PFSK-1 (cell line): ENCODE measurements at regions not wholly inside any gene's neighbourhood (a gene's known extent, or its start where the extent isn't known, plus 50 kb on each side); places are given as distances from the start of the nearest gene placed in this dataset.

Experiments used
- FOXP2 ChIP-seq: optimal IDR thresholded peaks from 2 replicates; pipeline ENCODE3; 2011; ENCODE audit warnings: borderline replicate concordance, control low read depth, inconsistent platforms; ENCODE audit not compliant: insufficient read depth; ENCODE audit errors: extremely low read length, extremely low read depth
- POLR2AphosphoS5 ChIP-seq: IDR thresholded peaks from 2 replicates; pipeline ENCODE4 v1.6.1; 2012; ENCODE audit warnings: low read depth, mild to moderate bottlenecking, control low read depth, low read length, moderate library complexity
- SIN3A ChIP-seq: IDR thresholded peaks from 2 replicates; pipeline ENCODE4 v1.6.1; 2012; ENCODE audit warnings: mild to moderate bottlenecking, low read length, moderate library complexity, borderline replicate concordance; ENCODE audit not compliant: insufficient read depth
- TAF1 ChIP-seq: IDR thresholded peaks from 2 replicates; pipeline ENCODE4 v1.6.1; 2012; ENCODE audit warnings: low read length, control low read depth, borderline replicate concordance; ENCODE audit not compliant: insufficient read depth
- TF ChIP-seq, protein P1 (sequence below), 2 experiments: IDR thresholded peaks; 2 replicates each; pipeline versions ENCODE4 v1.6.1 to v1.8.0; 2011 to 2012; ENCODE audit warnings: low read depth in 2 of 2, low read length in 2 of 2, control low read depth in 1 of 2, inconsistent platforms in 1 of 2, mild to moderate bottlenecking in 1 of 2, moderate library complexity in 1 of 2; ENCODE audit not compliant: insufficient read depth in 1 of 2

DNA sequence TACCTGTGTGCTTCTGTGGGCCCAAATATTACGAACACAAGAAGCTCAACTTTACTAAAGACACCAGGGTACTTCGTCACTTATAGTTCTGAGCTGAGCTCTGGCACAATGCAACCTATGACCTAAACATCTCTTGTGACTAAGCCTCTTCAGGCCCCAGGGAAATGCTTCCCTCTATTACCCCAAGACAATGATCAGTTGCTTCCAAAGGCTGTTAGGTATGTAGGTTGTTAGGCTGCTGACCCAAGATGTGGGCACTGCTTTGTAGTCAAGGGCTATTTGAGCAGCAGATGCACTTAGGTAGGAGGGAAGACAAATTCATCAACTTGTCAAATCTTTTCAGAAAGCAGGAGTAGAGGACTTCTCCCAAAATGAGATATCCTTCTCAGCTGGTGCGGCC is 640.1 kb downstream of the EPHA4 start:
- TF ChIP-seq, protein P1, sequence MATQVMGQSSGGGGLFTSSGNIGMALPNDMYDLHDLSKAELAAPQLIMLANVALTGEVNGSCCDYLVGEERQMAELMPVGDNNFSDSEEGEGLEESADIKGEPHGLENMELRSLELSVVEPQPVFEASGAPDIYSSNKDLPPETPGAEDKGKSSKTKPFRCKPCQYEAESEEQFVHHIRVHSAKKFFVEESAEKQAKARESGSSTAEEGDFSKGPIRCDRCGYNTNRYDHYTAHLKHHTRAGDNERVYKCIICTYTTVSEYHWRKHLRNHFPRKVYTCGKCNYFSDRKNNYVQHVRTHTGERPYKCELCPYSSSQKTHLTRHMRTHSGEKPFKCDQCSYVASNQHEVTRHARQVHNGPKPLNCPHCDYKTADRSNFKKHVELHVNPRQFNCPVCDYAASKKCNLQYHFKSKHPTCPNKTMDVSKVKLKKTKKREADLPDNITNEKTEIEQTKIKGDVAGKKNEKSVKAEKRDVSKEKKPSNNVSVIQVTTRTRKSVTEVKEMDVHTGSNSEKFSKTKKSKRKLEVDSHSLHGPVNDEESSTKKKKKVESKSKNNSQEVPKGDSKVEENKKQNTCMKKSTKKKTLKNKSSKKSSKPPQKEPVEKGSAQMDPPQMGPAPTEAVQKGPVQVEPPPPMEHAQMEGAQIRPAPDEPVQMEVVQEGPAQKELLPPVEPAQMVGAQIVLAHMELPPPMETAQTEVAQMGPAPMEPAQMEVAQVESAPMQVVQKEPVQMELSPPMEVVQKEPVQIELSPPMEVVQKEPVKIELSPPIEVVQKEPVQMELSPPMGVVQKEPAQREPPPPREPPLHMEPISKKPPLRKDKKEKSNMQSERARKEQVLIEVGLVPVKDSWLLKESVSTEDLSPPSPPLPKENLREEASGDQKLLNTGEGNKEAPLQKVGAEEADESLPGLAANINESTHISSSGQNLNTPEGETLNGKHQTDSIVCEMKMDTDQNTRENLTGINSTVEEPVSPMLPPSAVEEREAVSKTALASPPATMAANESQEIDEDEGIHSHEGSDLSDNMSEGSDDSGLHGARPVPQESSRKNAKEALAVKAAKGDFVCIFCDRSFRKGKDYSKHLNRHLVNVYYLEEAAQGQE (IDR thresholded peaks at IDR 0.05; ENCODE audit: insufficient read depth in 1 of 2, low read depth in 2 of 2, low read length in 2 of 2), result no peak
- no peak for TF ChIP-seq SIN3A
- no peak for TF ChIP-seq POLR2AphosphoS5
- no peak for TF ChIP-seq TAF1
- no peak for TF ChIP-seq FOXP2

DNA sequence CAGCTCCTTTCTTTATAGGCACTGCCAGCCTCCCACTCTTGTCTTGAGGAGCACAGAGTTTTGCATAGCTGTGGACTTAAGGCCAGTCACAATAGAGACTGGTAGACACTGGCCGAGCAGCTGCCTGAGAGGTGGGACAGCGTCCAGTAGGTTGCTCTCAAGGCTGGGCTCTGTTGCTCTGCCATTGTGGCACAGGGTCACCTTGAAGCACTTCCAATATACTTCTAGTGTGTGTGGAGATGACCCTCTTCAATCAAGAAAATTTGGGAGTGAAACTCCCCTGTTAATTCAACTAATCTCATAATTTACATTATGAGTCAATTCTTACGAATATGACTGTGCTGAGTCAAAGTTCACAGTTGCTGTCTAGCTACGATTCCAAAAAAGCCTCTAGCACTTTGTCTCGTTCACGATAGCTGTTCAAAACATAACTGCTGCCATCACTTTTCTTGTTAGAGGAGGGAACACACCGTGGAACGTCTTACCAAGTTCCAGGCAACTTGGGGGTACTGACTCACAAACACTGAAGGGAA is 636.2 kb downstream of the EPHA4 start:
- TF ChIP-seq TAF1, result no peak
- TF ChIP-seq POLR2AphosphoS5, result no peak
- TF ChIP-seq FOXP2, result no peak
- TF ChIP-seq SIN3A, result no peak
- TF ChIP-seq, protein P1 (IDR thresholded peaks at IDR 0.05; ENCODE audit: insufficient read depth in 1 of 2, low read depth in 2 of 2, low read length in 2 of 2), result no peak

GRCh38 chr2:220936641-220937197 is 635.4 kb downstream of the EPHA4 start:
- TF ChIP-seq POLR2AphosphoS5 (no peak), SIN3A (no peak), TAF1 (no peak), FOXP2 (no peak)
- TF ChIP-seq, protein P1 (IDR thresholded peaks at IDR 0.05; ENCODE audit: insufficient read depth in 1 of 2, low read depth in 2 of 2, low read length in 2 of 2), result no peak

GRCh38 chr2:220937245-220937644 is 634.9 kb downstream of the EPHA4 start:
- TF ChIP-seq FOXP2, result no peak
- TF ChIP-seq, protein P1 (IDR thresholded peaks at IDR 0.05; ENCODE audit: insufficient read depth in 1 of 2, low read depth in 2 of 2, low read length in 2 of 2), result no peak
- no peak for TF ChIP-seq TAF1
- no peak for TF ChIP-seq SIN3A
- TF ChIP-seq POLR2AphosphoS5, result no peak

- TF ChIP-seq SIN3A (no peak), FOXP2 (no peak), POLR2AphosphoS5 (no peak), TAF1 (no peak)
- TF ChIP-seq, protein P1 (IDR thresholded peaks at IDR 0.05; ENCODE audit: insufficient read depth in 1 of 2, low read depth in 2 of 2, low read length in 2 of 2), result no peak
These were observed 631.5 kb downstream of the EPHA4 start for GRCh38 chr2:220940646-220941045.
